HT1080 (cell line): ENCODE measurements at regions not wholly inside any gene's neighbourhood (a gene's known extent, or its start where the extent isn't known, plus 50 kb on each side); places are given as distances from the start of the nearest gene placed in this dataset.

Source experiments
- DNase-seq: peaks from one replicate; pipeline ENCODE4 v3.0.0-alpha.2; 2015; ENCODE audit warnings: low read depth

- DNase-seq, result no peak
Observed at GRCh38 chr9:120212853-120213200, 367.1 kb downstream of the CDK5RAP2 start.

GRCh38 chr9:120212153-120212852 is 367.7 kb downstream of the CDK5RAP2 start:
- no peak for DNase-seq

- DNase-seq, result no peak
Observed at GRCh38 chr9:120210274-120210673, 369.7 kb downstream of the CDK5RAP2 start.

- DNase-seq, result no peak
Observed at GRCh38 chr9:120202856-120203654, 376.9 kb downstream of the CDK5RAP2 start.

GRCh38 chr9:120198027-120198426 is 381.9 kb downstream of the CDK5RAP2 start:
- DNase-seq, result no peak

GRCh38 chr9:120197605-120198004 is 382.4 kb downstream of the CDK5RAP2 start:
- DNase-seq, result no peak

GRCh38 chr9:120191141-120191540 is 388.8 kb downstream of the CDK5RAP2 start:
- no peak for DNase-seq

GRCh38 chr9:120187758-120188157 is 392.2 kb downstream of the CDK5RAP2 start:
- peak; percentile 16 for DNase-seq

GRCh38 chr9:120186276-120186675 is 393.7 kb downstream of the CDK5RAP2 start:
- no peak for DNase-seq

GRCh38 chr9:120184266-120184665 is 395.7 kb downstream of the CDK5RAP2 start:
- DNase-seq, result no peak

GRCh38 chr9:120183615-120184014 is 396.4 kb downstream of the CDK5RAP2 start:
- DNase-seq, result no peak

GRCh38 chr9:120182011-120182410 is 398.0 kb downstream of the CDK5RAP2 start:
- DNase-seq, result no peak

- no peak for DNase-seq
Observed at GRCh38 chr9:120177121-120177520, 402.8 kb downstream of the CDK5RAP2 start.

GRCh38 chr9:120175031-120175430 is 404.9 kb downstream of the CDK5RAP2 start:
- DNase-seq, result no peak

- no peak for DNase-seq
Observed at GRCh38 chr9:120161776-120162175, 418.2 kb downstream of the CDK5RAP2 start.

- no peak for DNase-seq
Observed at GRCh38 chr9:120158221-120158620, 421.7 kb downstream of the CDK5RAP2 start.

- DNase-seq, result no peak
Observed at GRCh38 chr9:120156376-120156775, 423.6 kb downstream of the CDK5RAP2 start.

- peak; percentile 3 for DNase-seq
Observed at GRCh38 chr9:120153258-120153657, 426.7 kb downstream of the CDK5RAP2 start.

GRCh38 chr9:120152295-120152694 is 427.7 kb downstream of the CDK5RAP2 start:
- DNase-seq, result peak; percentile 19

GRCh38 chr9:120151806-120152205 is 428.2 kb downstream of the CDK5RAP2 start:
- DNase-seq, result no peak

- DNase-seq, result no peak
Observed at GRCh38 chr9:120151149-120151548, 428.8 kb downstream of the CDK5RAP2 start.

- no peak for DNase-seq
Observed at GRCh38 chr9:120138955-120139354, 441.0 kb downstream of the CDK5RAP2 start.
